WTC11 (cell line): ENCODE measurements at regions not wholly inside any gene's neighbourhood (a gene's known extent, or its start where the extent isn't known, plus 50 kb on each side); places are given as distances from the start of the nearest gene placed in this dataset.
A peak's percentile ranks its signal among the peaks of the same experiment; 100 is the strongest.

Source experiments
- ATAC-seq: fragments of 200-7000 bp; cut with Tn5 transposase; 2 replicates; pipeline ENCODE4 v1.10.0; 2021; ENCODE audit warnings: mild to moderate bottlenecking, moderate library complexity
- CTCF ChIA-PET: fragments of 300-600 bp; sonication (Branson Sonifier 250); formaldehyde crosslinking; loops from one replicate; lab custom pipeline; 2021; ENCODE audit warnings: antibody characterized with exemption; lab: Charles Lee
- POLR2A ChIA-PET: fragments of 350-600 bp; sonication (Branson Sonifier 250); formaldehyde crosslinking; loops from one replicate; lab custom pipeline; 2021; ENCODE audit warnings: antibody characterized with exemption; lab: Charles Lee
- DNase-seq: peaks from one replicate; pipeline ENCODE4 v3.0.0; 2021; ENCODE audit warnings: low spot score
- H3K27ac Mint-ChIP-seq: 2 replicates; pipeline ENCODE4 v1.8.0; 2021; ENCODE audit warnings: mixed read lengths
- H3K27me3 Mint-ChIP-seq: 2 replicates; pipeline ENCODE4 v1.8.0; 2021; ENCODE audit warnings: low read depth, mild to moderate bottlenecking, moderate library complexity, mixed read lengths
- H3K36me3 Mint-ChIP-seq: 2 replicates; pipeline ENCODE4 v1.8.0; 2021; ENCODE audit warnings: mixed read lengths
- H3K4me1 Mint-ChIP-seq: 2 replicates; pipeline ENCODE4 v1.8.0; 2022; ENCODE audit warnings: mixed read lengths
- H3K4me3 Mint-ChIP-seq: 2 replicates; pipeline ENCODE4 v1.8.0; 2021; ENCODE audit warnings: mild to moderate bottlenecking, moderate library complexity, mixed read lengths
- H3K9me3 Mint-ChIP-seq: 2 replicates; pipeline ENCODE4 v1.8.0; 2021; ENCODE audit warnings: mixed read lengths
- CBFB ChIP-seq: sonication (generic); formaldehyde crosslinking; IDR thresholded peaks from 2 replicates; pipeline ENCODE4 v1.8.1; 2022; ENCODE audit warnings: mild to moderate bottlenecking, low read depth, missing genetic modification reagents
- CDX4 ChIP-seq: fragments of 250-450 bp; sonication (Bioruptor Pico); IDR thresholded peaks from 2 replicates; pipeline ENCODE4 v1.9.0; 2021; ENCODE audit warnings: moderate library complexity, mild to moderate bottlenecking, inconsistent platforms, borderline replicate concordance
- CTCF ChIP-seq: fragments of 200-600 bp; IDR thresholded peaks from 2 replicates; pipeline ENCODE4 v1.8.0; 2022; ENCODE audit warnings: antibody characterized with exemption
- E2F5 ChIP-seq: sonication (generic); formaldehyde crosslinking; IDR thresholded peaks from 2 replicates; pipeline ENCODE4 v1.8.1; 2022; ENCODE audit warnings: mild to moderate bottlenecking, moderate library complexity, missing genetic modification reagents
- ELF4 ChIP-seq: sonication (generic); formaldehyde crosslinking; IDR thresholded peaks from 2 replicates; pipeline ENCODE4 v1.8.1; 2022; ENCODE audit warnings: low read depth, mild to moderate bottlenecking, moderate library complexity, missing genetic modification reagents
- FOXK1 ChIP-seq: sonication (generic); formaldehyde crosslinking; IDR thresholded peaks from 2 replicates; pipeline ENCODE4 v1.8.0; 2022; ENCODE audit warnings: mild to moderate bottlenecking, moderate library complexity, missing genetic modification reagents
- MLX ChIP-seq: sonication (generic); formaldehyde crosslinking; IDR thresholded peaks from 2 replicates; pipeline ENCODE4 v1.8.1; 2023; ENCODE audit warnings: mild to moderate bottlenecking, missing genetic modification reagents, moderate library complexity
- MXD4 ChIP-seq: fragments of 250-450 bp; sonication (Bioruptor Pico); IDR thresholded peaks from 2 replicates; pipeline ENCODE4 v1.8.0; 2021; ENCODE audit warnings: mild to moderate bottlenecking, moderate library complexity, borderline replicate concordance
- NR1H2 ChIP-seq: sonication (generic); formaldehyde crosslinking; IDR thresholded peaks from 2 replicates; pipeline ENCODE4 v1.9.0; 2021; ENCODE audit warnings: mild to moderate bottlenecking, moderate library complexity, missing genetic modification reagents
- RORB ChIP-seq: fragments of 250-450 bp; sonication (Bioruptor Pico); IDR thresholded peaks from 2 replicates; pipeline ENCODE4 v1.9.0; 2021; ENCODE audit warnings: mild to moderate bottlenecking
- TCF7 ChIP-seq: sonication (generic); formaldehyde crosslinking; IDR thresholded peaks from 2 replicates; pipeline ENCODE4 v1.8.0; 2022; ENCODE audit warnings: mild to moderate bottlenecking, low read depth, missing genetic modification reagents, moderate library complexity
- USF1 ChIP-seq: sonication (generic); formaldehyde crosslinking; IDR thresholded peaks from 2 replicates; pipeline ENCODE4 v1.8.0; 2022; ENCODE audit warnings: mild to moderate bottlenecking, missing genetic modification reagents
- ZBTB21 ChIP-seq: sonication (generic); formaldehyde crosslinking; IDR thresholded peaks from 2 replicates; pipeline ENCODE4 v1.8.1; 2023; ENCODE audit warnings: mild to moderate bottlenecking, missing genetic modification reagents, borderline replicate concordance
- ZNF219 ChIP-seq: sonication (generic); formaldehyde crosslinking; IDR thresholded peaks from 2 replicates; pipeline ENCODE4 v1.8.0; 2023; ENCODE audit warnings: missing genetic modification reagents, mild to moderate bottlenecking, borderline replicate concordance
- TF ChIP-seq, protein P1 (sequence below): sonication (generic); formaldehyde crosslinking; IDR thresholded peaks from 2 replicates; pipeline ENCODE4 v1.8.1; 2022; ENCODE audit warnings: low read depth, mild to moderate bottlenecking, moderate library complexity, missing genetic modification reagents, borderline replicate concordance
- TF ChIP-seq, protein P2 (sequence below): sonication (generic); formaldehyde crosslinking; IDR thresholded peaks from 2 replicates; pipeline ENCODE4 v1.8.1; 2022; ENCODE audit warnings: mild to moderate bottlenecking, missing genetic modification reagents, moderate library complexity, borderline replicate concordance
- TF ChIP-seq, protein P3 (sequence below): sonication (generic); formaldehyde crosslinking; IDR thresholded peaks from 2 replicates; pipeline ENCODE4 v1.8.0; 2023; ENCODE audit warnings: missing genetic modification reagents

- H3K9me3 Mint-ChIP-seq = no peaks in the 10 kb centered on the region
- ATAC-seq (no peak), DNase-seq (no peak)
- CTCF ChIA-PET = interaction anchor here (0.5 to 1.2 kb wide), 11 partner anchors 26 to 473 kb away, joined by 3 to 5 read pairs (median 3); no protein-coding TSS in a partner anchor
- no peaks in the 10 kb centered on the region for H3K36me3 Mint-ChIP-seq
- TF ChIP-seq TCF7 (CRISPR knock-in tag) (no peak), NR1H2 (CRISPR knock-in tag) (no peak), CBFB (CRISPR knock-in tag) (no peak), CDX4 (CRISPR knock-in tag) (no peak), ZNF219 (CRISPR knock-in tag) (no peak), MLX (CRISPR knock-in tag) (no peak), USF1 (CRISPR knock-in tag) (no peak), ELF4 (CRISPR knock-in tag) (no peak), RORB (CRISPR knock-in tag) (no peak), ZBTB21 (CRISPR knock-in tag) (no peak)
- TF ChIP-seq, protein P1, sequence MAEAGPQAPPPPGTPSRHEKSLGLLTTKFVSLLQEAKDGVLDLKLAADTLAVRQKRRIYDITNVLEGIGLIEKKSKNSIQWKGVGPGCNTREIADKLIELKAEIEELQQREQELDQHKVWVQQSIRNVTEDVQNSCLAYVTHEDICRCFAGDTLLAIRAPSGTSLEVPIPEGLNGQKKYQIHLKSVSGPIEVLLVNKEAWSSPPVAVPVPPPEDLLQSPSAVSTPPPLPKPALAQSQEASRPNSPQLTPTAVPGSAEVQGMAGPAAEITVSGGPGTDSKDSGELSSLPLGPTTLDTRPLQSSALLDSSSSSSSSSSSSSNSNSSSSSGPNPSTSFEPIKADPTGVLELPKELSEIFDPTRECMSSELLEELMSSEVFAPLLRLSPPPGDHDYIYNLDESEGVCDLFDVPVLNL = no peak
- TF ChIP-seq, protein P2, sequence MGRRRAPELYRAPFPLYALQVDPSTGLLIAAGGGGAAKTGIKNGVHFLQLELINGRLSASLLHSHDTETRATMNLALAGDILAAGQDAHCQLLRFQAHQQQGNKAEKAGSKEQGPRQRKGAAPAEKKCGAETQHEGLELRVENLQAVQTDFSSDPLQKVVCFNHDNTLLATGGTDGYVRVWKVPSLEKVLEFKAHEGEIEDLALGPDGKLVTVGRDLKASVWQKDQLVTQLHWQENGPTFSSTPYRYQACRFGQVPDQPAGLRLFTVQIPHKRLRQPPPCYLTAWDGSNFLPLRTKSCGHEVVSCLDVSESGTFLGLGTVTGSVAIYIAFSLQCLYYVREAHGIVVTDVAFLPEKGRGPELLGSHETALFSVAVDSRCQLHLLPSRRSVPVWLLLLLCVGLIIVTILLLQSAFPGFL (CRISPR knock-in tag) = no peak
- POLR2A ChIA-PET = no interaction called here
- peaks cover 10% of the 10 kb centered on the region for H3K4me1 Mint-ChIP-seq
- H3K27me3 Mint-ChIP-seq = peaks cover 25% of the 10 kb centered on the region
- H3K4me3 Mint-ChIP-seq = no peak overlapping the region
- H3K27ac Mint-ChIP-seq = no peak overlapping the region
These were observed 93.6 kb upstream of the MTAP start for GRCh38 chr9:21708856-21709255.

- Mint-ChIP-seq H3K9me3 (no peaks in the 10 kb centered on the region), H3K4me3 (no peak overlapping the region), H3K4me1 (peaks cover 10% of the 10 kb centered on the region), H3K27me3 (peaks cover 28% of the 10 kb centered on the region), H3K36me3 (no peaks in the 10 kb centered on the region), H3K27ac (no peak overlapping the region)
- ChIA-PET POLR2A (no interaction called here), CTCF (interaction anchor here (0.7 to 1.0 kb wide), 8 partner anchors 26 to 474 kb away, joined by 3 to 4 read pairs (median 3); no protein-coding TSS in a partner anchor)
- TF ChIP-seq FOXK1 (CRISPR knock-in tag) (no peak), CTCF (peak; percentile 77), MXD4 (CRISPR knock-in tag) (no peak), E2F5 (CRISPR knock-in tag) (no peak), ZBTB21 (CRISPR knock-in tag) (no peak), TCF7 (CRISPR knock-in tag) (no peak)
- TF ChIP-seq, protein P3, sequence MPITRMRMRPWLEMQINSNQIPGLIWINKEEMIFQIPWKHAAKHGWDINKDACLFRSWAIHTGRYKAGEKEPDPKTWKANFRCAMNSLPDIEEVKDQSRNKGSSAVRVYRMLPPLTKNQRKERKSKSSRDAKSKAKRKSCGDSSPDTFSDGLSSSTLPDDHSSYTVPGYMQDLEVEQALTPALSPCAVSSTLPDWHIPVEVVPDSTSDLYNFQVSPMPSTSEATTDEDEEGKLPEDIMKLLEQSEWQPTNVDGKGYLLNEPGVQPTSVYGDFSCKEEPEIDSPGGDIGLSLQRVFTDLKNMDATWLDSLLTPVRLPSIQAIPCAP (CRISPR knock-in tag) = no peak
- ATAC-seq (peak; percentile 77), DNase-seq (peak; percentile 75)
These were observed 92.9 kb upstream of the MTAP start for GRCh38 chr9:21709464-21710058.
